ENCODE measurements at regions not wholly inside any gene's neighbourhood (a gene's known extent, or its start where the extent isn't known, plus 50 kb on each side); places are given as distances from the start of the nearest gene placed in this dataset. TPM values are rescaled to one million over a fixed set of nuclear protein-coding genes. Genes with fewer than 3 reads are reported as not detected.

Small RNA genes lying in the stretch of these regions (small RNA-seq; reads per million reads assigned to genes)
- gene MIR873 (ENCODE audit: low replicate concordance) (1.1 reads per million, percentile 86 among the genes with 10 or more reads in this experiment), gene MIR876 (ENCODE audit: low replicate concordance) (0.06 reads per million), gene RNA5SP281 (ENCODE audit: low replicate concordance) (not detected)

Measured in tongue (tissue), 1 donor.